ENCODE measurements at regions not wholly inside any gene's neighbourhood (a gene's known extent, or its start where the extent isn't known, plus 50 kb on each side); places are given as distances from the start of the nearest gene placed in this dataset.
"Not testable (repeated sequence)": the region's sequence is repeated elsewhere in the genome, so short reads cannot be mapped to it uniquely, and the experiment has no call there.

- no peak for DNase-seq
These were observed 431.4 kb upstream of the CCNG1 start for GRCh38 chr5:163005949-163006348.

DNA sequence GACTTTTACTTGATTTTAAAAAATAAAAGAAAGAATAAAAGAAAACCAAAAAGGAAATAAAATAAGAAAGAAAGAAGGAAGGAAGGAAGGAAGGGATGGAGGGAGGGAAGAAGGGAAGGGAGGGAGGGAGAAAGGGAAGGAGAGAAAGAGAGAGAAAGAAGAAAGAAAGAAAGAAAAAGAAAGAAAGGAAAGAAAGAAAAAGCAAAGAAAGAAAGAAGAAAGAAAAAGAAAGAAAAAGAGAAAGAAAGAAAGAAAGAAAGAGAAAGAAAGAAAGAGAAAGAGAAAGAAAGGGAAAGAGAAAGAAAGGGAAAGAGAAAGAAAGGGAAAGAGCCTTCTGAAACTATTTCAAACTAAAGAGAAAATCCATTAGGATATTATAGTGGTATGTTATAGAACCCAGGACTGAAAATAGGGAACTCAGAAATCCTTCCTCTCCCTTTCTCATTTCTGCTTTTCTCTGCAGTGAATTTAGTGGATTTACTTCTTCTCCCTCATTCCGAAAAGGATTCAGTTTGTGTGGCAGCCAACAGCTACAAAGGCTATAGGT, 414.7 kb upstream of the CCNG1 start:
- no peak for DNase-seq

- DNase-seq = no peak
These were observed 413.5 kb upstream of the CCNG1 start for GRCh38 chr5:163023846-163024245.

DNA sequence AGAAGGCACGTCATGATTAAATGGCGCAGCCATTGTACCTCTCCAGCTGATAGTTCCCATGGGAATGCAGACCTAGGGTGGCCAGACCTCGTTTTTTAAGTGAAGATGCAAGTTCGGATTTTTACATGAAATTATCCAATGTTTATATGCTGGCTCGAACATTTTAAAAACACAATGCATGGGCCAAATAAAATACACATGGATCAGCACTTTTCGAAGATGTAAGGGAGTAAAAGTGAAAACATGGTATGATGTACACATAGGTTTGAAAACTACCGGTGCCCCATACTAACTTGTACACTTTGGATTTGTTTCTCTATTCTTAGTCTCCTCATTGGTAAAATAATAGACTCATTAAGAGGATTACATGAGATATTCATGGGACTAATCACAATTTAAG, 412.5 kb upstream of the CCNG1 start:
- DNase-seq = no peak

GRCh38 chr5:163033656-163034055, 403.7 kb upstream of the CCNG1 start:
- DNase-seq = no peak

GRCh38 chr5:163041254-163041653, 396.1 kb upstream of the CCNG1 start:
- no peak for DNase-seq

DNA sequence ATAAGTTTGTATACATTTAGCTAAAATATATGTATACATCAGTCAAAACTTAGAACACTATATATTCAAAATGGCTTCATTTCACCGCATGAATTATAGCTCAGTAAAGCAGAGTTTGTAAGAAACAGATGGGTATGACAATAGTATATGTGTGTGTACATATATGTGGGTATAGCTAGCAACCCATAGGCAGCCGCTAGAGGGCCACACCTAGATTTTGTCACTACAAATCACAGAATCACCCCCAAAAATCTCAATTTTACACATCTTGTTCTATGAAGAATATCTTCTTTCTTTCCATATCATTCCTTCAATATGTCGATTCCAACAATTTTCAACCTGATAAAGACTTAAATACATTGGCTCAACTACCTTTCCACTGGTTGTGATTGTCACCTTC, 357.8 kb upstream of the CCNG1 start:
- no peak for DNase-seq

DNA sequence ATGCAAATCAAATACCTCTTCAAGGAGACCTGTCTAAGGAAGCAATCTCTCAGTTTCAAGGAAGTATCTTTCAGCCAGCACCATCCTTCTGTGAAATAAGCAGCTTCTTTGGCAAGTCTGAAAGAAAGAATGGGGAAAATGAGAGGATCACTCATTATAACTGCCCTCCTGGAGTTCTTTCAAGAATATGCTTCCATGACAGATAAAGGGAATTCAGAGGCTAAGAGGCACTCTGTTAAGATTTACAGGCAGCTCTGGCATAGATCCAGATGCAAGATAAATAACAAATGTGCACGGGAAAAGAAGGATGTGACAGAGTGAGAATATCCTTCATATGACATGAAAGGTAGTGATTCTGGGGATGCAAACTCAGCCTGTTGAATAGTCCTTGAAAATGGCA, 348.2 kb upstream of the CCNG1 start:
- no peak for DNase-seq

GRCh38 chr5:163089926-163090325, 347.5 kb upstream of the CCNG1 start:
- no peak for DNase-seq

GRCh38 chr5:163094492-163095180, 342.8 kb upstream of the CCNG1 start:
- no peak for DNase-seq

GRCh38 chr5:163104464-163104863, 332.9 kb upstream of the CCNG1 start:
- no peak for DNase-seq

- no peak for DNase-seq
These were observed 331.9 kb upstream of the CCNG1 start for GRCh38 chr5:163105456-163105855.

DNA sequence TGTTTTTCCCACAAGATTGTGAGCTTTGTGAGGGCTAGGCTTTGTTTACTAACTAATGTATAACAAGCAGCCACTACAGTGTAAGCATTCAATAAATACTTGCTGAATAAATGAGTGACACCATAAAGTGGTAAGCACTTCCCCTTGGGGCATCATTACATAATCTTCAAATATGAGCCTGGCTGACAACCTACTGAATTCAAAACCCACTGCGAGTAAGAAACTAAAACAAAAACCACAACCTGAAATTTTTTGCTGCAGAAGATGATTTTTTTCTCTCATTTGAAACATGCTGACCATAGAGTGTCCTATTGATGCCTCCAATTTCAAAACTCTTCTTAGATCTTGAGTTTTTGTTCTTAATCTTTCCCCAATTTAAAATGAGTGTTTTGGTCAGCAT, 331.3 kb upstream of the CCNG1 start:
- no peak for DNase-seq

- DNase-seq = no peak
These were observed 329.0 kb upstream of the CCNG1 start for GRCh38 chr5:163108351-163108750.

DNA sequence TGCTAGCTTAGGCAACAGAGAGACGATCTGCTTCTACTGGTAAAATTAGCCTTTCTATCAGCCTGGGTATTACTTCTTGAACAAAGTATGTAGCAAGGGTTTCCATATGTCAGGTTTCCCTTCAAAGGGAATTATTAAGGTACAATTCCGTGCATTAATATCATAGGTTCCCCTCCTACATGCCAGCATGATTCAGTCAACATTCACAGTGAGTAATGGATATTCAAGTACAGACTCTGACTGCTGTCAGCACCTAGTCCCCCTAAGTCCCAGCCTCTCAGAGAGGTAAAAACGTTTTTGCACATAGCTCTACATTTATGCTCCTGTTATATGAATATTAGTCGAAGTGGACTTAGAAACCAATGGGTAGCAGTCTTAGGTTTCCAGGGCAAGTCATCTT, 322.4 kb upstream of the CCNG1 start:
- no peak for DNase-seq

DNA sequence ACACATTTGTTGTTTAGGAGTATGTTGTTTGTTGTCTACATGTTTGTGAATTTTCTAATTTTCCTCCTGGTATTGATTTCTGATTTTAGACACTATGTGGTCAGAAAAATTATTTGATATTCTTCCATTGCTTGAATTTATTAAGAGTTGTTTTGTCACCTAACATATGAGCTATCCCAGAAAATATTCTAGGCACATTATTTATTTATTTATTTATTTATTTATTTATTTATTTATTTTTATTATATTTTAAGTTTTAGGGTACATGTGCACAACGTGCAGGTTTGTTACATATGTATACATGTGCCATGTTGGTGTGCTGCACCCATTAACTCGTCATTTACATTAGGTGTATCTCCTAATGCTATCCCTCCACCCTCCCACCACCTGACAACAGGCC, 320.8 kb upstream of the CCNG1 start:
- not testable (repeated sequence) for DNase-seq

GRCh38 chr5:163134061-163134460, 303.3 kb upstream of the CCNG1 start:
- DNase-seq = no peak

GRCh38 chr5:163135849-163136248, 301.5 kb upstream of the CCNG1 start:
- no peak for DNase-seq

DNA sequence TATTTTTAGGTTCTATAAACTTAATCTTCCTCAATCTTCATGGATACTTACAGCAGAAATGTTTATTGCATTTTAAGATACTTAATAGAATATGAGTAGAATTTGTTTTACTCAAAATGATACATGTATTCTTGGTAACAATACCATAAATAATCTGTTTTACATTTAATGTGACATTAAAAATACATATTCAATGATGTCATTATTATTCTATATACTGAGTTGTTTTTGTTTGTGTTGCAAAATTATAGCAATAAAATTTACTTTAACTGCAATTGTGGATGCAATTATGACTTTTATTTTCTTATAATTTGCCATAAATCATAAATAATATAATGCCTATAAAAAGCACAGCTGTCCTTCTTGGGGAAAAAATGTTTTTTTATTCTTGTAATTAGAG, 275.9 kb upstream of the CCNG1 start:
- no peak for DNase-seq

DNA sequence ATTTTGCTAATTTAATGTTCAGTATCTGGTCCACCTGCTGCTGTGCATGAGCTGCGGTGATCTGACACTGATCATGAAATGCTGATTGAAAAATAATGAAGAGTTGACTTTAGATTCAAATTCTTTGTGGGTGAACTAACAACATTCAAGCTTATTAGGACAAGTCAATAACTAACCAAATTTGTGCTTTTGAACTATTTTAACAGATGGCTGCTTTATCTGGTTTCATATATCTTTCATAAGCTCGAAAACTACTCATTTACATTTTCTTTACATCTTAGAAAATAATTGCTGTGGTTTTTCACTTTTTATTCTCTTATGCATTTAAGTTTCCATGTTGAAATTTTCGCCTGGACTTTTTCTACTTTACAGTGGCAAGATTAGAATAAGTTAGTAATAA, 274.8 kb upstream of the CCNG1 start:
- DNase-seq = no peak

DNA sequence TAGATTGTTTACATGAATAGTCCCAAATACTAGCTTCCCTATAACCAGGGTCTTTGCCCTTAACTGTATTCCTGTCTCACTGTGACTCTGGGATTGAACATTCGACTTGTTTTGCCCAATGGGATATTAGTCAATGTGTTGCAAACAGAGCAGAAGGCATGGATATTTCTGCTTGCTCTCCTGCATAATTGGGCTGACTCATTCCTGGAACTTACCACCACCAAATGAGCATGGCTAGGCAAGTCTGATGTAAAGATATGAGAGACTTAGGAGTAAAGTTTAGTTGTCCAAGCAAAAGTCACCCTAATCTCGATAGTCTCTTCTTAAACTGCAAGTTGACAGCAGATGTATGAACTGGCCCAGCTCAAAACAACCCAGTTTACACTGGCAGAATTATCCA, 273.5 kb upstream of the CCNG1 start:
- DNase-seq = no peak

DNA sequence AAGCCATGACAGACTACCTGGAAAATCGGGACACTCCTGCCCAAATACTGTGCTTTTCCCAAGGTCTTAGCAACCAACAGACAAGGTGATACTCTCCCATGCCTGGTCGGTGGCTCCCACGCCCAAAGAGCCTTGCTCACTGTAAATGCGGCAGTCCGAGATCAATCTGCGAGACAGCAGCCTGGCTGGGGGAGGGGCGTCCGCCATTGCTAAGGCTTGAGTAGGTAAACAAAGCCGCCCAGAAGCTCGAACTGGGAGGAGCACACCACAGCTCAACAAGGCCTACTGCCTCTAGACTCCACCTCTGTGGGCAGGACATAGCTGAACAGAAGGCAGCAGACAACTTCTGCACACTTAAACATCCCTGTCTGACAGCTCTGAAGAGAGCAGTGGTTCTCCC, 272.1 kb upstream of the CCNG1 start:
- DNase-seq = no peak

DNA sequence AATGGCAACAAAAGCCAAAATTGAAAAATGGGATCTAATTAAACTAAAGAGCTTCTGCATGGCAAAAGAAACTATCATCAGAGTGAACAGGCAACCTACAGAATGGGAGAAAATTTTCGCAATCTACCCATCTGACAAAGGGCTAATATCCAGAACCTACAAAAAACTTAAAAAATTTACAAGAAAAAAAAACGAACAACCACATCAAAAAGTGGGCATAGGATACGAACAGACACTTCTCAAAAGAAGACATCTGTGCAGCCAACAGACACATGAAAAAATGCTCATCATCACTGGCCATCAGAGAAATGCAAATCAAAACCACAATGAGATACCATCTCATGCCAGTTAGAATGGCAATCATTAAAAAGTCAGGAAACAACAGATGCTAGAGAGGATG, 267.2 kb upstream of the CCNG1 start:
- not testable (repeated sequence) for DNase-seq

- DNase-seq = no peak
These were observed 264.7 kb upstream of the CCNG1 start for GRCh38 chr5:163172540-163173338.

Measured in effector CD8-positive, alpha-beta T cell (primary cell).